ENCODE measurements at regions not wholly inside any gene's neighbourhood (a gene's known extent, or its start where the extent isn't known, plus 50 kb on each side); places are given as distances from the start of the nearest gene placed in this dataset.
A peak's percentile ranks its signal among the peaks of the same experiment; 100 is the strongest.

GRCh38 chr5:33369485-33370465, 71.0 kb upstream of the TARS1 start:
- DNase-seq (ENCODE audit: low read depth), result peak; percentile 37

- no peak for DNase-seq (ENCODE audit: low read depth)
These were observed 70.3 kb upstream of the TARS1 start for GRCh38 chr5:33370466-33370859.

GRCh38 chr5:33371660-33372059, 69.1 kb upstream of the TARS1 start:
- DNase-seq (ENCODE audit: low read depth), result no peak

GRCh38 chr5:33372721-33373472, 67.9 kb upstream of the TARS1 start:
- DNase-seq (ENCODE audit: low read depth), result no peak

- DNase-seq (ENCODE audit: low read depth), result no peak
These were observed 64.9 kb upstream of the TARS1 start for GRCh38 chr5:33375900-33376299.

- peak; percentile 21 for DNase-seq (ENCODE audit: low read depth)
These were observed 61.0 kb upstream of the TARS1 start for GRCh38 chr5:33379757-33380156.

- no peak for DNase-seq (ENCODE audit: low read depth)
These were observed 59.5 kb upstream of the TARS1 start for GRCh38 chr5:33381243-33381642.
